ENCODE measurements at regions not wholly inside any gene's neighbourhood (a gene's known extent, or its start where the extent isn't known, plus 50 kb on each side); places are given as distances from the start of the nearest gene placed in this dataset.

DNA sequence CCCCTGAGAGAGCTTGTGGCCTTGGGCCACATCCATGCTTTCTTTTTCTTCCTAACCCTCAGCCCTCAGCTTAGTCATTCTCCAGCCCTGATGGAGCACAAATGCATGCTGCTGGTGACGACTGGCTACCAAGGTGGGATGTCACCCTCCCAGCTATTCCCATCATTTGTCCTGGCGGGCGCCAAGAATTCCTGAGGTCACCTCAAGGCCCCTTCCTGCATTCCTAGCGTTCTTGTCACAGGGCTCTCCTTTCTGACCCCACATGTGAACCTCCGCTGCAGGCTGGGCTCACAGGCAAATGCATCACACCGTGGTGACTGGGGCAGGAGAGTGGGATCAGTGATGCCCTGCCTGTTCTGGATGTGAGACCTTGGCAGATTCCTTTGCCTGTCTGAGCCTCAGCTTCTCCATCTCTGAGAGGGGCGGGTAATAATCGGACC lies 53.4 kb upstream of the IFFO2 start:
- Mint-ChIP-seq H3K4me3 (ENCODE audit: unreplicated experiment) (no peak overlapping the region), H3K27ac (ENCODE audit: unreplicated experiment) (no peak overlapping the region), H3K36me3 (ENCODE audit: unreplicated experiment) (no peaks in the 10 kb centered on the region), H3K9me3 (ENCODE audit: unreplicated experiment) (peaks cover 2% of the 10 kb centered on the region), H3K4me1 (ENCODE audit: low read depth, unreplicated experiment) (peaks cover 9% of the 10 kb centered on the region), H3K27me3 (ENCODE audit: unreplicated experiment) (peaks cover 2% of the 10 kb centered on the region)
- DNase-seq, result no peak
- TF ChIP-seq, protein P1, sequence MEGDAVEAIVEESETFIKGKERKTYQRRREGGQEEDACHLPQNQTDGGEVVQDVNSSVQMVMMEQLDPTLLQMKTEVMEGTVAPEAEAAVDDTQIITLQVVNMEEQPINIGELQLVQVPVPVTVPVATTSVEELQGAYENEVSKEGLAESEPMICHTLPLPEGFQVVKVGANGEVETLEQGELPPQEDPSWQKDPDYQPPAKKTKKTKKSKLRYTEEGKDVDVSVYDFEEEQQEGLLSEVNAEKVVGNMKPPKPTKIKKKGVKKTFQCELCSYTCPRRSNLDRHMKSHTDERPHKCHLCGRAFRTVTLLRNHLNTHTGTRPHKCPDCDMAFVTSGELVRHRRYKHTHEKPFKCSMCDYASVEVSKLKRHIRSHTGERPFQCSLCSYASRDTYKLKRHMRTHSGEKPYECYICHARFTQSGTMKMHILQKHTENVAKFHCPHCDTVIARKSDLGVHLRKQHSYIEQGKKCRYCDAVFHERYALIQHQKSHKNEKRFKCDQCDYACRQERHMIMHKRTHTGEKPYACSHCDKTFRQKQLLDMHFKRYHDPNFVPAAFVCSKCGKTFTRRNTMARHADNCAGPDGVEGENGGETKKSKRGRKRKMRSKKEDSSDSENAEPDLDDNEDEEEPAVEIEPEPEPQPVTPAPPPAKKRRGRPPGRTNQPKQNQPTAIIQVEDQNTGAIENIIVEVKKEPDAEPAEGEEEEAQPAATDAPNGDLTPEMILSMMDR (IDR thresholded peaks at IDR 0.05; ENCODE audit: partially characterized antibody, unreplicated experiment), result no peak

GRCh38 chr1:19009126-19009881 lies 52.8 kb upstream of the IFFO2 start:
- Mint-ChIP-seq H3K4me1 (ENCODE audit: low read depth, unreplicated experiment) (peaks cover 7% of the 10 kb centered on the region), H3K4me3 (ENCODE audit: unreplicated experiment) (no peak overlapping the region), H3K27me3 (ENCODE audit: unreplicated experiment) (peaks cover 2% of the 10 kb centered on the region), H3K27ac (ENCODE audit: unreplicated experiment) (no peak overlapping the region), H3K9me3 (ENCODE audit: unreplicated experiment) (peaks cover 2% of the 10 kb centered on the region), H3K36me3 (ENCODE audit: unreplicated experiment) (no peaks in the 10 kb centered on the region)
- TF ChIP-seq, protein P1 (IDR thresholded peaks at IDR 0.05; ENCODE audit: partially characterized antibody, unreplicated experiment), result no peak
- no peak for DNase-seq

DNA sequence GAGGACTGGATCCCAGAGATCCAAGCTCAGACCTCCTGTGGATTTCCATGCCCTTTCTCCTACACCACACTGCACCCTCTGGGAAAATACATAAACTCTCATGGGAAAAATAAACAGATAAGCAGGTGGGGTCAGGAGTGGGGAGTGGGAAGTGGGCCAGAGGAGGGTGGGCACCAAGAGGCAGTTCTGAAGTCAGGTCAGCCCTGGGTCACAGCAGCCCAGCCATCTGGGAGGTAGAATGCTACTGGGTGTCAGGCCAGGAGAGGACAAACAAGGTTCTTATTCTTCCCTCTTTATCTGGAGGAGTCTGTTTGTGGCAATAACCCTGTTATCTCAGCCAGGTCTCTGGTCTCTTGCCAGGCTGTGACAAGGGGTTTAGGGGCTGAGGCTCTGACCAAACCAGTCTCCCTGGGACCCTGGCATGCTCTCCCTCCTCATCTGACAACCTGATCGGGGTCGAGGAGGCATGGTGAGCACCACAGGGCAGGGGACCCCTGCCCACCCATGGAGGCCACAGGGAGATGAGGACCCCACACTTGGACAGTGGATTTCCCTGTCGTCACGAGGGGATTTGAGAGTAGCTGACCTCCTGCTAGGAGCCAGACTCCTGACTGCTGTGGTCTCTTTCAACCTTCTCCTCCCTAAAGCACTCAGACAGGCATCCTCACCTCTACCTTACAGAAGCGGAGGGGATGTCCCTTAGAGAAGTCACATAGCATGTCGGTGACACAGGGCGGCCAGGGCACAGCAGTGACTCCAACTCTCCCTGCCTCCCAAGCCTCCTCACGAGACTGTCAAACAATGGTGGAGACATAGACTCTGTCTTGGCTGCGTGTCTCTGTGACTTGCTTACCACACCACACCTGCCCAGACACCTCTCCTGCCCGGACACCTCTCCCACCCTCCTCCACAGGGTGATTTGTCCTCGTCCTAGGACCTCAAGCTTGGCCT lies 51.3 kb upstream of the IFFO2 start:
- TF ChIP-seq, protein P1 (IDR thresholded peaks at IDR 0.05; ENCODE audit: partially characterized antibody, unreplicated experiment), result no peak
- no peaks in the 10 kb centered on the region for H3K27me3 Mint-ChIP-seq (ENCODE audit: unreplicated experiment)

DNA sequence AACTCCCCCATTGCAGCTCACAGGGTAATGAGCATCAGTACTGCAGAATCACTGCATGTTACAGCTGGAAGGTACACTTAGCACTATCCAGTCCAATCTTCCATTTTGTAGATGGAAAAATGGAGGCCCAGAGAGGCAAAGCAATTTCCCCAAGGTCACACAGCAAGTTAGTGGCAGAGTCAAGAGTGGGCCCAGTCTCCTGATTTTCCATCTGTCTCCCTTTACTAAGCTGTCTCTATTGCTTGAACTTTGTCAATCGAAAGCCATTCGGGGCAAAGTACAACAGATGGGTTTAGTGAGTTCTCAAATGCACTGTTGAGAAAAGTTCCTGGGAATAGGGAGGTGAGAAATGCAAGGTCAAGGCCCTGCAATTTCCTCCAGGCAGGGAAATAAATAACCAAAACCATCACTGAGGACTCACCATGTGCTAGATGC lies 50.4 kb upstream of the IFFO2 start:
- DNase-seq, result no peak
- peaks cover 16% of the 10 kb centered on the region for H3K36me3 Mint-ChIP-seq (ENCODE audit: unreplicated experiment)
- H3K4me1 Mint-ChIP-seq (ENCODE audit: low read depth, unreplicated experiment), result peaks cover 2% of the 10 kb centered on the region
- H3K9me3 Mint-ChIP-seq (ENCODE audit: unreplicated experiment), result no peaks in the 10 kb centered on the region
- no peak overlapping the region for H3K4me3 Mint-ChIP-seq (ENCODE audit: unreplicated experiment)
- no peak overlapping the region for H3K27ac Mint-ChIP-seq (ENCODE audit: unreplicated experiment)
- TF ChIP-seq, protein P1 (IDR thresholded peaks at IDR 0.05; ENCODE audit: partially characterized antibody, unreplicated experiment), result no peak
- H3K27me3 Mint-ChIP-seq (ENCODE audit: unreplicated experiment), result no peaks in the 10 kb centered on the region

More for the DNA sequence above, 51.3 kb upstream of the IFFO2 start:
- no peaks in the 10 kb centered on the region for H3K9me3 Mint-ChIP-seq (ENCODE audit: unreplicated experiment)
- H3K4me1 Mint-ChIP-seq (ENCODE audit: low read depth, unreplicated experiment), result peaks cover 5% of the 10 kb centered on the region
- H3K4me3 Mint-ChIP-seq (ENCODE audit: unreplicated experiment), result no peak overlapping the region
- H3K36me3 Mint-ChIP-seq (ENCODE audit: unreplicated experiment), result peaks cover 9% of the 10 kb centered on the region
- H3K27ac Mint-ChIP-seq (ENCODE audit: unreplicated experiment), result no peak overlapping the region
- no peak for DNase-seq

Measured in glutamatergic neuron (in vitro differentiated cells).